Esophagus (tissue), 2 donors: ENCODE measurements at regions not wholly inside any gene's neighbourhood (a gene's known extent, or its start where the extent isn't known, plus 50 kb on each side); places are given as distances from the start of the nearest gene placed in this dataset.

Experiments
- H3K27ac ChIP-seq, 2 donors: one replicate each; pipeline ENCODE4 v1.5.1; 2013; ENCODE audit warnings: low read depth in 2 of 2, mild to moderate bottlenecking in 2 of 2, inconsistent platforms in 1 of 2, low read length in 1 of 2, moderate library complexity in 1 of 2
- H3K27me3 ChIP-seq, 2 donors: one replicate each; pipeline ENCODE4 v1.6.1; 2013; ENCODE audit warnings: low read length in 2 of 2, control low read depth in 1 of 2, mild to moderate bottlenecking in 1 of 2; ENCODE audit not compliant: insufficient read depth in 2 of 2, control insufficient read depth in 1 of 2
- H3K36me3 ChIP-seq, 2 donors: one replicate each; pipeline ENCODE4 v1.6.1; 2013; ENCODE audit warnings: low read length in 1 of 2; ENCODE audit not compliant: control insufficient read depth in 2 of 2, insufficient read depth in 2 of 2
- H3K4me1 ChIP-seq, 2 donors: one replicate each; pipeline ENCODE4 v1.6.1; 2013; ENCODE audit warnings: low read length in 1 of 2; ENCODE audit not compliant: control insufficient read depth in 2 of 2, insufficient read depth in 2 of 2
- H3K4me3 ChIP-seq, 2 donors: one replicate each; pipeline ENCODE4 v1.5.1; 2013; ENCODE audit warnings: low read length in 2 of 2, mild to moderate bottlenecking in 2 of 2, low read depth in 1 of 2, moderate library complexity in 1 of 2
- H3K9me3 ChIP-seq, 2 donors: one replicate each; pipeline ENCODE4 v1.6.1; 2013; ENCODE audit warnings: mild to moderate bottlenecking in 2 of 2, low read depth in 1 of 2, low read length in 1 of 2, moderate library complexity in 1 of 2; ENCODE audit not compliant: control insufficient read depth in 2 of 2, insufficient read depth in 1 of 2
- WGBS, 2 donors: extraction: QIAGEN DNeasy Blood & Tissue Kit; methylation state at CpG; one replicate each; pipeline ENCODE4 v1.1.7; 2013; 5-methylcytosine and 5-hydroxymethylcytosine counted together
- donor health status: healthy with polysubstance abuse.
- donor health status: Bipolar disorder and iron deficiency.

DNA sequence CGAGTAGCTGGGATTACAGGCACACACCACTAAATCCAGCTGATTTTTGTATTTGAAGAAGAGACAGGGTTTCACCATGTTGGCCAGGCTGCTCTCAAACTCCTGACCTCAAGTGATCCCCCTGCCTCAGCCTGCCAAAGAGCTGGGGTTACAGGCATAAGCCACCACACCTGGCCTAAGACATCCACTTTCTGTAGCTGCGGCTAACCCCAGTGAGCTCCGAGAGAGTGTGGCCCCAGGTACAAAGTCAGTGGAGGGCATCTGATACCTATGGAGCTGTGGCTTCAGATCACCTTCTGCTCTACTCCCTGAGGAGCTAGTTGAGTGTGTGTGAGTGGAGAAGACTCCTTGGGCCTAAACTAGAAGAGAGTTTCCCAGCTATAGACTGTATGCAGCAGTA is 189.3 kb upstream of the TSC22D2 start:
- Histone ChIP-seq H3K4me1 (peaks cover 0 to 3% of the 10 kb centered on the region in 2 donors), H3K36me3 (no peaks in the 10 kb centered on the region), H3K4me3 (no peak overlapping the region), H3K27me3 (no peaks in the 10 kb centered on the region), H3K27ac (no peak overlapping the region), H3K9me3 (peaks cover 3 to 5% of the 10 kb centered on the region in 2 donors)
- WGBS, 2 donors = 88 to 92% methylated on average over 3 of the region's 3 CpGs

DNA sequence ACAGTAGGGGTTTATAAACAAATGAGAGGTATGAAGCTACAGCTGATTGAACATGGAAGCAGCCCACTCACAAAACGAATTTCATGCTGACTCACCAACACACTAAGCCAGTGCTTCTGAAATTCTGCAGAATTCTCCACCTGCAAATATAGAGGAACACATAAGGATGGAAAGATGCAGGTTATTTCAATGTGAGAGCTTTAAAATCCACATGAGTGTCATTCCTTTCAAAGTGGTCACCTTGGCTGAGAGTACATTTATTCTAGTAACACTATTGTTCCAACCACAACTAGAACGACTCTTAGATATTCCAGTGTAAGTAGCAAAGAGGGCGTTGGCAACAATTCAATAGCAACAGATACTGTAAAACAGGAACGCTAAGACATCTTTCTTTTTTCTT is 189.9 kb upstream of the TSC22D2 start:
- no peak overlapping the region for H3K27ac ChIP-seq
- H3K4me3 ChIP-seq = no peak overlapping the region
- H3K27me3 ChIP-seq = no peaks in the 10 kb centered on the region
- H3K9me3 ChIP-seq = peaks cover 3 to 5% of the 10 kb centered on the region in 2 donors
- 73 to 77% methylated on average over 4 of the region's 4 CpGs for WGBS, 2 donors
- no peaks in the 10 kb centered on the region for H3K36me3 ChIP-seq
- peaks cover 1 to 3% of the 10 kb centered on the region in 2 donors for H3K4me1 ChIP-seq

GRCh38 chr3:150217691-150218090 is 190.4 kb upstream of the TSC22D2 start:
- Histone ChIP-seq H3K27me3 (no peaks in the 10 kb centered on the region), H3K27ac (no peak overlapping the region), H3K9me3 (peaks cover 3 to 5% of the 10 kb centered on the region in 2 donors), H3K4me3 (no peak overlapping the region), H3K4me1 (peaks cover 2 to 3% of the 10 kb centered on the region in 2 donors), H3K36me3 (no peaks in the 10 kb centered on the region)
- 94 to 96% methylated on average over 4 of the region's 4 CpGs for WGBS, 2 donors

- Histone ChIP-seq H3K27ac (no peak overlapping the region), H3K4me1 (peaks cover 2 to 3% of the 10 kb centered on the region in 2 donors), H3K9me3 (peaks cover 3 to 5% of the 10 kb centered on the region in 2 donors), H3K4me3 (no peak overlapping the region), H3K36me3 (no peaks in the 10 kb centered on the region), H3K27me3 (no peaks in the 10 kb centered on the region)
- WGBS, 2 donors = 68 to 80% methylated on average over 9 of the region's 9 CpGs
These were observed 191.1 kb upstream of the TSC22D2 start for GRCh38 chr3:150216866-150217600.

GRCh38 chr3:150216041-150216811 is 191.9 kb upstream of the TSC22D2 start:
- Histone ChIP-seq H3K27me3 (no peaks in the 10 kb centered on the region), H3K9me3 (peaks cover 3 to 5% of the 10 kb centered on the region in 2 donors), H3K4me1 (peaks cover 0 to 2% of the 10 kb centered on the region in 2 donors), H3K4me3 (no peak overlapping the region), H3K36me3 (no peaks in the 10 kb centered on the region), H3K27ac (no peak overlapping the region)
- 21 to 42% methylated on average over 6 of the region's 6 CpGs for WGBS, 2 donors

DNA sequence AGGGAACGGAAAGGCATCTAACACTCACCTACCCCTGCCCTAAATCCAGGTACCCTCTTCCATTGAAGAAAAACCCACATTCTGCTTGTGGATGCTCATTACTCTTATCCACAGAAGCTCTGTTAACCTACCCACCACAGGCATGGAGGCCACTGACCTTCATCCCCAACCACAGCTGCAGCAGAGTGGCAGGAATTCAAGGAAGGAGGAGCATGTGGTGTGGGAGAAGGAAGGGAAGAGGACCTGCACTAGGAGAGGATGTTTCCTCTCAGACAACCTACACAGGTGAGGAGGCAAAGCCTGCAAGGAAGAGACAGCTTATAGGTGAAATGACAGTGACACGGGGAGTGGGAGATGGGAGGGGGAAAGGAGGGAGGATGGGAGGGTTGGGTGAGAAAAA is 192.5 kb upstream of the TSC22D2 start:
- WGBS, 2 donors = 74 to 82% methylated on average over 2 of the region's 2 CpGs
- no peaks in the 10 kb centered on the region for H3K36me3 ChIP-seq
- H3K4me1 ChIP-seq = peaks cover 0 to 2% of the 10 kb centered on the region in 2 donors
- peaks cover 3 to 5% of the 10 kb centered on the region in 2 donors for H3K9me3 ChIP-seq
- H3K27ac ChIP-seq = no peak overlapping the region
- H3K4me3 ChIP-seq = no peak overlapping the region
- no peaks in the 10 kb centered on the region for H3K27me3 ChIP-seq

DNA sequence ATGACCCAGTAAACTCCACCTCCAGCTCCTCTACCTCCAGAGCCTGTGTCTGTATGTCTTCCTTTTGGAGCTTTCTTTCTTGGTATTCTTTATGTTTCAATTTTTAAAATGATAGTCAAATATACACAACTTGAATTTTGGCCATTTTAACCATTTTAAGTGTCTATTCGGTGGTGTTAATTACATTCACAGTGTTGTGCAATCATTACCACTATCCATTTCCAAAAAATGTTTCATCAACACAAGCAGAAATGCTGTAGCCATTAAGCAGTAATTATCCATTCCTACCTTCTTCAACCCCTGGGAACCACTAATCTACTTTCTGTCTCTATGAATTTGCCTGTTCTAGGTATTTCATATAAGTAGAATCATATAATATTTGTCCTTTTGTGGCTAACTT is 194.5 kb upstream of the TSC22D2 start:
- H3K27ac ChIP-seq = no peak overlapping the region
- no peaks in the 10 kb centered on the region for H3K27me3 ChIP-seq
- peaks cover 3 to 5% of the 10 kb centered on the region in 2 donors for H3K9me3 ChIP-seq
- H3K36me3 ChIP-seq = no peaks in the 10 kb centered on the region
- H3K4me3 ChIP-seq = no peak overlapping the region
- H3K4me1 ChIP-seq = peaks cover 0 to 2% of the 10 kb centered on the region in 2 donors
- 41 to 66% methylated on average over 1 of the region's 1 CpG for WGBS, 2 donors

- H3K9me3 ChIP-seq = no peaks in the 10 kb centered on the region
- peaks cover 0 to 2% of the 10 kb centered on the region in 2 donors for H3K4me1 ChIP-seq
- no peak overlapping the region for H3K4me3 ChIP-seq
- H3K27me3 ChIP-seq = no peaks in the 10 kb centered on the region
- WGBS, 2 donors = 71 to 84% methylated on average over 4 of the region's 4 CpGs
- H3K36me3 ChIP-seq = no peaks in the 10 kb centered on the region
- no peak overlapping the region for H3K27ac ChIP-seq
These were observed 197.5 kb upstream of the TSC22D2 start for GRCh38 chr3:150210461-150211110.

GRCh38 chr3:150203273-150203672 is 204.8 kb upstream of the TSC22D2 start:
- H3K36me3 ChIP-seq = no peaks in the 10 kb centered on the region
- no peaks in the 10 kb centered on the region for H3K4me1 ChIP-seq
- H3K27ac ChIP-seq = no peak overlapping the region
- H3K9me3 ChIP-seq = no peaks in the 10 kb centered on the region
- H3K4me3 ChIP-seq = no peak overlapping the region
- no peaks in the 10 kb centered on the region for H3K27me3 ChIP-seq
- 89% methylated on average over 5 of the region's 5 CpGs for WGBS, 2 donors
